ENCODE measurements at regions not wholly inside any gene's neighbourhood (a gene's known extent, or its start where the extent isn't known, plus 50 kb on each side); places are given as distances from the start of the nearest gene placed in this dataset.

GRCh38 chr5:61689153-61689846 is 357.2 kb downstream of the ZSWIM6 start:
- no peaks in the 10 kb centered on the region for H3K27me3 ChIP-seq
- H3K27ac ChIP-seq, result no peak overlapping the region
- DNase-seq, result no peak
- no peak for TF ChIP-seq POLR2A (IDR thresholded peaks at IDR 0.05)
- TF ChIP-seq, protein P1, sequence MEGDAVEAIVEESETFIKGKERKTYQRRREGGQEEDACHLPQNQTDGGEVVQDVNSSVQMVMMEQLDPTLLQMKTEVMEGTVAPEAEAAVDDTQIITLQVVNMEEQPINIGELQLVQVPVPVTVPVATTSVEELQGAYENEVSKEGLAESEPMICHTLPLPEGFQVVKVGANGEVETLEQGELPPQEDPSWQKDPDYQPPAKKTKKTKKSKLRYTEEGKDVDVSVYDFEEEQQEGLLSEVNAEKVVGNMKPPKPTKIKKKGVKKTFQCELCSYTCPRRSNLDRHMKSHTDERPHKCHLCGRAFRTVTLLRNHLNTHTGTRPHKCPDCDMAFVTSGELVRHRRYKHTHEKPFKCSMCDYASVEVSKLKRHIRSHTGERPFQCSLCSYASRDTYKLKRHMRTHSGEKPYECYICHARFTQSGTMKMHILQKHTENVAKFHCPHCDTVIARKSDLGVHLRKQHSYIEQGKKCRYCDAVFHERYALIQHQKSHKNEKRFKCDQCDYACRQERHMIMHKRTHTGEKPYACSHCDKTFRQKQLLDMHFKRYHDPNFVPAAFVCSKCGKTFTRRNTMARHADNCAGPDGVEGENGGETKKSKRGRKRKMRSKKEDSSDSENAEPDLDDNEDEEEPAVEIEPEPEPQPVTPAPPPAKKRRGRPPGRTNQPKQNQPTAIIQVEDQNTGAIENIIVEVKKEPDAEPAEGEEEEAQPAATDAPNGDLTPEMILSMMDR (IDR thresholded peaks at IDR 0.05), result no peak
- intact Hi-C loops (cut with DNase I; ENCODE audit: low total_unique reads), result no loop called here
- H3K9me3 ChIP-seq, result no peaks in the 10 kb centered on the region
- no peaks in the 10 kb centered on the region for H3K36me3 ChIP-seq (ENCODE audit: low read depth, missing control alignments)
- H3K4me1 ChIP-seq, result no peaks in the 10 kb centered on the region
- H3K4me3 ChIP-seq, result no peak overlapping the region
- 74 to 77% methylated on average over 3 of the region's 3 CpGs for WGBS, 2 donors

DNA sequence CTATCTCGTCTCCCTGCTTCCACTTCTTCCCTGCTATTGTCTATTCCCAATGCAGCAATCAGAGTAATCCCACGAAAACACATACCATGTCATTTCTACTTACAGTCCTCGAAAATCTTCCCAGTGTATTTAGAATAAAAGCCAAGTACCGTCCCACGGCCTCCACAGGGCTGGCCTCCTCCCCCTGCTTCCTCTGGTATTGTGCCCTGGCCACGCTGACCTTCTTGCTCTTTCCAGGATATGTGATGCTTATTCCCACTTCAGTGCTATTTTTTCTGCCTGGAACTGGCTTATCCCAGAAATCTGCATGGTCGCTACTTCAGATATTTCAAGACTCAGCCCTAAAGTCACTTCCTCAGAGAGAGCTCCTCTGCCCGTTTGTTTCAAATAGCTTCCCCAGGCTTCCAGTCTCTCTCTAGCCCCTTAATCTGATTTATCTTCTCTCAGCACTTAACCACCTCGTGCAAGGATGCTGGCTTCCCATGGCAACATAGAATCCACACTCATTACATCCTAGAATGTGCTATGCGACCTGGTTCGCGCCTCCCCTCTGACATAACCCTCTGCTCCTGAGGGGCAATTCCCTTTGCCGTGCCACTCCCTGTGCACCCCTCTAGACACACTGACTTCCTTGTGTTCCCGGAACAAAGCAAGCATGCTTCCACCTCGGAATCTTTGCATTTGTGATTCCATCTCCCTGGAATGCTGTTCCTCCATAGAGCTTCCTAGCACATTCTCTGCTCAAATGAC is 365.9 kb downstream of the ZSWIM6 start:
- TF ChIP-seq, protein P1 (IDR thresholded peaks at IDR 0.05), result no peak
- TF ChIP-seq POLR2A (IDR thresholded peaks at IDR 0.05), result no peak
- Histone ChIP-seq H3K27me3 (no peaks in the 10 kb centered on the region), H3K36me3 (ENCODE audit: low read depth, missing control alignments) (no peaks in the 10 kb centered on the region), H3K27ac (no peak overlapping the region), H3K4me3 (no peak overlapping the region), H3K4me1 (no peaks in the 10 kb centered on the region), H3K9me3 (no peaks in the 10 kb centered on the region)
- WGBS, 2 donors, result 80 to 85% methylated on average over 15 of the region's 15 CpGs
- no peak for DNase-seq
- intact Hi-C loops (cut with DNase I; ENCODE audit: low total_unique reads), result no loop called here

DNA sequence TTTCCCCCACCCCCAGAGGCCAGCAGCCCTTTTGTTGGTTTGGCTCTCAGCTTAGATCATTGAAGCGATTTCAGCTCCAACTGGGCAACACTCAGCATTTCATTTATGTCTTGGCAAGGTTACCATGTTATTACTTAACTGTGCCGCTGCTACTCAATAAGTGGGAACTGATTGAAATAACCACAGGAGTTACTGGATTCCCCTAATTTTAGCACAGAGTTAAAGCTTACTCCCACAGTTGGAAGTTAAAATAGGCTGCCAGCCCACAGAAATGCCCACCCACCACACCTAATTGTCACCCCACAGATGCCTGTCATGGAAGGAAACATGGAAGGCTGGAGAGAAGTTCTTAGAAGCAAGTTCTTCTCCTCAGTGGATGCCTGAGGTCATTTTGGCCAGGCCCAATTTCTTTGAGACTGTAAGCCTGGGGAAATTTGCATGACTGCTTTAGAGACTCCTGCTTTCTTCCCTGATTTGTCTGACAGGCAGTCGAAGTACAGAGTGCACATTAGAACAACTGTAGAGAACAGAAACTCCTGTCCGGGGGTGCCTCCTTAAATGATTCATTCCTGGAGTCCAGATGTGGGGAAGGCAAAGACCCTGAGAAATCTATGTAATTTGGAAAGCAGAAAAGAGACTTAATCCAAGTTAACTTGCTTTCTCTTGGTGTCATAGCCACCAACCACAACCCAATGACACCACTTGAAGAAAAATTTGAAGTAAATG is 370.0 kb downstream of the ZSWIM6 start:
- Histone ChIP-seq H3K36me3 (ENCODE audit: low read depth, missing control alignments) (no peaks in the 10 kb centered on the region), H3K27ac (no peak overlapping the region), H3K9me3 (no peaks in the 10 kb centered on the region), H3K4me1 (no peaks in the 10 kb centered on the region), H3K4me3 (no peak overlapping the region), H3K27me3 (no peaks in the 10 kb centered on the region)
- TF ChIP-seq POLR2A (IDR thresholded peaks at IDR 0.05), result no peak
- TF ChIP-seq, protein P1 (IDR thresholded peaks at IDR 0.05), result no peak
- intact Hi-C loops (cut with DNase I; ENCODE audit: low total_unique reads), result no loop called here
- 73 to 82% methylated on average over 4 of the region's 4 CpGs for WGBS, 2 donors
- no peak for DNase-seq

GRCh38 chr5:61702784-61703183 is 370.7 kb downstream of the ZSWIM6 start:
- Histone ChIP-seq H3K27me3 (no peaks in the 10 kb centered on the region), H3K36me3 (ENCODE audit: low read depth, missing control alignments) (no peaks in the 10 kb centered on the region), H3K4me1 (no peaks in the 10 kb centered on the region), H3K9me3 (no peaks in the 10 kb centered on the region), H3K27ac (no peak overlapping the region), H3K4me3 (no peak overlapping the region)
- TF ChIP-seq POLR2A (IDR thresholded peaks at IDR 0.05), result no peak
- TF ChIP-seq, protein P1 (IDR thresholded peaks at IDR 0.05), result no peak
- intact Hi-C loops (cut with DNase I; ENCODE audit: low total_unique reads), result no loop called here
- no peak for DNase-seq
- 63 to 67% methylated on average over 2 of the region's 2 CpGs for WGBS, 2 donors

All from testis (tissue), 2 donors.